ENCODE measurements at regions not wholly inside any gene's neighbourhood (a gene's known extent, or its start where the extent isn't known, plus 50 kb on each side); places are given as distances from the start of the nearest gene placed in this dataset.

- no peak for DNase-seq (ENCODE audit: low spot score)
- H3K9me2 ChIP-seq (ENCODE audit: insufficient read depth, low read length), result no peaks in the 10 kb centered on the region
- H3K4me2 ChIP-seq (ENCODE audit: low read length), result no peak overlapping the region
- ChIA-PET CTCF (ENCODE audit: unreplicated experiment) (no interaction called here), POLR2A (no interaction called here)
- TF ChIP-seq CTCF (conservative IDR thresholded peaks at IDR 0.05; ENCODE audit: low read length) (no peak), EZH2phosphoT487 (IDR thresholded peaks at IDR 0.05; ENCODE audit: borderline replicate concordance, low read depth, low read length) (no peak)
- BruUV-seq (replicated peaks), result no TSS peak
- H3K9me3 ChIP-seq (ENCODE audit: low read length), result no peaks in the 10 kb centered on the region
- H3K4me3 ChIP-seq (ENCODE audit: low read depth, low read length, poor library complexity, severe bottlenecking), result no peak overlapping the region
- intact Hi-C loops (cut with micrococcal nuclease; ENCODE audit: unreplicated experiment), result no loop called here
- no peaks in the 10 kb centered on the region for H4K20me1 ChIP-seq (ENCODE audit: insufficient read depth, low read length)
- no peaks in the 10 kb centered on the region for H3K79me2 ChIP-seq (ENCODE audit: insufficient read depth, low read depth, low read length)
- H3K27ac ChIP-seq (ENCODE audit: low read depth, low read length, poor library complexity, severe bottlenecking), result no peak overlapping the region
- H2AFZ ChIP-seq (ENCODE audit: low read length), result no peak overlapping the region
- no peaks in the 10 kb centered on the region for H3K36me3 ChIP-seq (ENCODE audit: insufficient read depth, low read length)
- H3K4me1 ChIP-seq (ENCODE audit: insufficient read depth, low read length, poor library complexity, severe bottlenecking), result no peaks in the 10 kb centered on the region
Observed at GRCh38 chr10:32160864-32161263, 104.6 kb upstream of the KIF5B start.

GRCh38 chr10:32159264-32159663 is 103.0 kb upstream of the KIF5B start:
- ChIA-PET POLR2A (no interaction called here), CTCF (ENCODE audit: unreplicated experiment) (no interaction called here)
- no peaks in the 10 kb centered on the region for H3K4me1 ChIP-seq (ENCODE audit: insufficient read depth, low read length, poor library complexity, severe bottlenecking)
- intact Hi-C loops (cut with micrococcal nuclease; ENCODE audit: unreplicated experiment), result no loop called here
- H3K9me3 ChIP-seq (ENCODE audit: low read length), result no peaks in the 10 kb centered on the region
- H3K27ac ChIP-seq (ENCODE audit: low read depth, low read length, poor library complexity, severe bottlenecking), result no peak overlapping the region
- H4K20me1 ChIP-seq (ENCODE audit: insufficient read depth, low read length), result no peaks in the 10 kb centered on the region
- no peak overlapping the region for H3K4me3 ChIP-seq (ENCODE audit: low read depth, low read length, poor library complexity, severe bottlenecking)
- H3K4me2 ChIP-seq (ENCODE audit: low read length), result no peak overlapping the region
- H2AFZ ChIP-seq (ENCODE audit: low read length), result no peak overlapping the region
- H3K36me3 ChIP-seq (ENCODE audit: insufficient read depth, low read length), result no peaks in the 10 kb centered on the region
- no peak for DNase-seq (ENCODE audit: low spot score)
- BruUV-seq (replicated peaks), result no TSS peak
- no peaks in the 10 kb centered on the region for H3K79me2 ChIP-seq (ENCODE audit: insufficient read depth, low read depth, low read length)
- no peaks in the 10 kb centered on the region for H3K9me2 ChIP-seq (ENCODE audit: insufficient read depth, low read length)
- TF ChIP-seq CTCF (conservative IDR thresholded peaks at IDR 0.05; ENCODE audit: low read length), result no peak
- no peak for TF ChIP-seq EZH2phosphoT487 (IDR thresholded peaks at IDR 0.05; ENCODE audit: borderline replicate concordance, low read depth, low read length)

- H3K4me2 ChIP-seq (ENCODE audit: low read length), result no peak overlapping the region
- H4K20me1 ChIP-seq (ENCODE audit: insufficient read depth, low read length), result no peaks in the 10 kb centered on the region
- ChIA-PET POLR2A (no interaction called here), CTCF (ENCODE audit: unreplicated experiment) (no interaction called here)
- TF ChIP-seq CTCF (conservative IDR thresholded peaks at IDR 0.05; ENCODE audit: low read length), result no peak
- no peak for TF ChIP-seq EZH2phosphoT487 (IDR thresholded peaks at IDR 0.05; ENCODE audit: borderline replicate concordance, low read depth, low read length)
- no peaks in the 10 kb centered on the region for H3K79me2 ChIP-seq (ENCODE audit: insufficient read depth, low read depth, low read length)
- H3K36me3 ChIP-seq (ENCODE audit: insufficient read depth, low read length), result no peaks in the 10 kb centered on the region
- intact Hi-C loops (cut with micrococcal nuclease; ENCODE audit: unreplicated experiment), result no loop called here
- no peak overlapping the region for H3K27ac ChIP-seq (ENCODE audit: low read depth, low read length, poor library complexity, severe bottlenecking)
- H2AFZ ChIP-seq (ENCODE audit: low read length), result no peak overlapping the region
- no TSS peak for BruUV-seq (replicated peaks)
- no peaks in the 10 kb centered on the region for H3K9me2 ChIP-seq (ENCODE audit: insufficient read depth, low read length)
- DNase-seq (ENCODE audit: low spot score), result no peak
- no peaks in the 10 kb centered on the region for H3K9me3 ChIP-seq (ENCODE audit: low read length)
- no peaks in the 10 kb centered on the region for H3K4me1 ChIP-seq (ENCODE audit: insufficient read depth, low read length, poor library complexity, severe bottlenecking)
- H3K4me3 ChIP-seq (ENCODE audit: low read depth, low read length, poor library complexity, severe bottlenecking), result no peak overlapping the region
Observed at GRCh38 chr10:32156031-32156495, 99.8 kb upstream of the KIF5B start.

Measured in OCI-LY7 (cell line).